ENCODE measurements at regions not wholly inside any gene's neighbourhood (a gene's known extent, or its start where the extent isn't known, plus 50 kb on each side); places are given as distances from the start of the nearest gene placed in this dataset.
"Not testable (repeated sequence)": the region's sequence is repeated elsewhere in the genome, so short reads cannot be mapped to it uniquely, and the experiment has no call there.

DNA sequence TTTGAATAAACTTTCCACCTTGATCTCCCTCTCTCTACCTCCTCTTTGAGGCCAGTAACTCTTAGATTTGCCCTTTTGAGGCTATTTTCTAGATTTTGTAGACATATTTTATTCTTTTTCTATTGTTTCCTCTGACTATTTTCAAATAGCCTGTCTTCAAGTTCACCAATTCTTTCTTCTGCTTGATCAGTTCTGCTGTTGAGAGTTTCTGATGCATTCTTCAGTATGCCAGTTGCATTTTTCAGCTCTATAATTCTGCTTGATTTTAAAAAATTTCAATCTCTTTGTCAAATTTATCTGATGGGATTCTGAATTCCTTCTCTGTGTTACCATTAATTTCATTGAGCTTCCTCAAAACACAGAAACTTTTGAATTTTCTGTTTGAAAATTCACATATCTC, 257.5 kb downstream of the HAPSTR1 start:
- no peak for DNase-seq

DNA sequence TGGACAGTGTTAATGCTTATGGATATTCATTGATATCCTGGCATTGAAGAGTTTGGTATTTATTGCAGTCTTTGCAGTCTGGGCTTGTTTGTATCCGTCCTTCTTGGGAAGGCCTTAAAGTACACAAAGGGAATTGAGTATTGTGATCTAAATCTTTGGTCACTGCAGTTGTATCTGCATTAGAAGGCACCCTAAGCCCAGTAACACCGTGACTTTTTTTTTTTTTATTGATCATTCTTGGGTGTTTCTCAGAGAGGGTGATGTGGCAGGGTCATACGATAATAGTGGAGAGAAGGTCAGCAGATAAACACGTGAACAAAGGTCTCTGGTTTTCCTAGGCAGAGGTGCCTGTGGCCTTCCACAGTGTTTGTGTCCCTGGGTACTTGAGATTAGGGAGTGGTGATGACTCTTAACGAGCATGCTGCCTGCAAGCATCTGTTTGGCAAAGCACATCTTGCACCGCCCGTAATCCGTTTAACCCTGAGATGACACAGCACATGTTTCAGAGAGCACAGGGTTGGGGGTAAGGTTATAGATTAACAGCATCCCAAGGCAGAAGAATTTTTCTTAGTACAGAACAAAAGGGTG, 258.0 kb downstream of the HAPSTR1 start:
- not testable (repeated sequence) for DNase-seq

DNA sequence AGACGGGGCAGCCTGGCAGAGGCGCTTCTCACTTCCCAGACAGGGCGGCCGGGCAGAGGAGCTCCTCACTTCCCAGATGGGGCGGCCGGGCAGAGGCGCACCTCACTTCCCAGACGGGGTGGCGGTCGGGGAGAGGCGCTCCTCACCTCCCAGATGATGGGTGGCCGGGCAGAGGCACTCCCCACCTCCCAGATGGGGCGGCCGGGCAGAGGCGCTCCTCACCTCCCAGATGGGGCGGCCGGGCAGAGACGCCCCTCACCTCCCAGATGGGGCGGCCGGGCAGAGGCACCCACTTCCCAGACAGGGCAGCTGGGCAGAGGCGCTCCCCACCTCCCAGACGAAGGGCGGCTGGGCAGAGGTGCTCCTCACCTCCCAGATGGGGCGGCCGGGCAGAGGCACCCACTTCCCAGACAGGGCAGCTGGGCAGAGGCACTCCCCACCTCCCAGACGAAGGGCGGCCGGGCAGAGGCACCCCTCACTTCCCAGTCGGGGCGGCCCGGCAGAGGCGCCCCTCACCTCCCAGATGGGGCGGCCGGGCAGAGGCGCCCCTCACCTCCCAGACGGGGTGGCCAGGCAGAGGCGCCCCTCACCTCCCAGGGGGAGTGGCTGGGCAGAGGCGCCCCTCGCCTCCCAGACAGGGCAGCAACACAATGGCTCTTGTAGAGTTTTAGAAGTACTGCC, 258.8 kb downstream of the HAPSTR1 start:
- not testable (repeated sequence) for DNase-seq

DNA sequence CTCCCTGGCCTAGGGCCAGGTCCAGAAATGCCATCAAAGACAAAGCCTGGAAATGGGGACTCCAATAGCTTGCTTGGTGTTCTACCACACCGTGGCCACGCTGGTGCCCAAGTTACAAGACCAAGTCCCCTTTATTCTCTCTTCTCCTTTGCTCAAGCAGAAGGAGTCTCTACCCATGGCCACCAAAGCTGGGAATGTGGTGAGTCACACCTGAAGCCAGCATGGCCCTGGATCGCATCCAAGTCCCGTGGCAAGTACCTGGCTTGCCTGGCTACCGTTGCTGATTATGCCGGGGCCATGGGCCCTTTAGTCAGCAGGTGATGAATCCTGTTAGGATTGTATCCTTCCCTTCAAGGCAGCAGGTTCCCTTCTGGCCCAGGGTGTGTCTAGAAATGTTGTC, 260.0 kb downstream of the HAPSTR1 start:
- DNase-seq: no peak

DNA sequence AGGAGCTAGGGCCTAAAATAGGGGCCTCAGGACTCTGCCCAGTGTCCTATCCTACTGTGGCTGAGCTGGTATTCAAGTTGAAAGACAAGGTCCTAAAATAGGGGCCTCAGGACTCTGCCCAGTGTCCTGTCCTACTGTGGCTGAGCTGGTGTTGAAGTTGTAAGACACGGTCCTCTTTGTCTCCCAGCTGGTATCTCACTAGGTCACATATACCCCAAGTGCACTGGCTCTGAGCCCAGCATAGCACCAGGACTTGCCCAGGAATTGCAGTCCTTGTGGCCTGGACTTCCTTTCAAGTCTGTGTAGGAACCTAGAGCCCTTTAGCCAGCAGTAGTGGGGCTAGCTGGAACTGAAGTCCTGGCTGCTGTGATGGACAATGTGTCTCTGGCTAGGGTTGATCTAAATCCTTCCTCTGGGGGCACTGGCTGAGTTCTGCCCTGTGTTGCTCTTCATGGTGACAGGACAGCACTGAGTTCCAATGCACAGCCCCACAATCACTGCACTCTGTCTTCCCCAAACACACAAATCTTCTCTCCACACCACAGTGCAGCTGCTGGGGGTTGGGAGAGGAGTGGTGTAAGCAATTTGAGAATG, 260.5 kb downstream of the HAPSTR1 start:
- no peak for DNase-seq

DNA sequence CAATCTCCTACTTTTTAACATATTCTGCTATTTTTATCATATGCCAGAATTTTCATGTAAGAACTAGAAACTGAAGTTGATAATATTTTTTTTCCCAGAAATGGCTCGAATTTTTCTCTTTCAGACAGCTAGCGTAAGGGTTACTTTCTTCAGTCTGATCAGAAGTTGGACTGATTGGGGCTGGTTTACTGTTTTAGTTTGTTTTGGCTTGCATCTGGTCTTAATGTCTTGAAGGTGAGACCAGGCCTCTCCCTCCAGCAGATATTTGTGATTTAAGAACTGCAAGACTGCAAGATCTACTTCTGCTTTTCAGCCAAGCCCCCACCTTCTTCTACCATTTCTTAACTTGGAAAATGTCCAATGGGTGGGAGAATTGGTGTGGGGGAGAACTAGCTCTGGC, 266.4 kb downstream of the HAPSTR1 start:
- DNase-seq: no peak

DNA sequence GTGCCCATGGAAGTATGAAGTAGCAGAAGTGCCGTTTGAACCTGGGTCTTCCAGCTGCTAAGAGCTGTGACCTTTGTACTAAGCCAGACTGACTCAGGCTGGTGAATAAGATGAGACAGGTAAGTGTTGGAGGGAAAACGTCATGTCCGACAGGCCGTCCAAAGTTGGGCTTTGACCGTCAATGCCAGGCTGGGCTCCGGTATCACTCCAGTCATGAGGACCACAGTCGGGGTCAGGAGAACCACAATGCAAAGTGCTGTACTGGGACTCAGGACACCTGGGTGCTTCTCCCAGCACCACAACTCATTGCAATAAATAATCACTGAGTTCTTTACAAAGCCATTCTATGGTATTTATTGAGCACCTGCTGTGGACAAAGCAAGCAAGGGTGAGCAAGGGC, 268.6 kb downstream of the HAPSTR1 start:
- DNase-seq: no peak

DNA sequence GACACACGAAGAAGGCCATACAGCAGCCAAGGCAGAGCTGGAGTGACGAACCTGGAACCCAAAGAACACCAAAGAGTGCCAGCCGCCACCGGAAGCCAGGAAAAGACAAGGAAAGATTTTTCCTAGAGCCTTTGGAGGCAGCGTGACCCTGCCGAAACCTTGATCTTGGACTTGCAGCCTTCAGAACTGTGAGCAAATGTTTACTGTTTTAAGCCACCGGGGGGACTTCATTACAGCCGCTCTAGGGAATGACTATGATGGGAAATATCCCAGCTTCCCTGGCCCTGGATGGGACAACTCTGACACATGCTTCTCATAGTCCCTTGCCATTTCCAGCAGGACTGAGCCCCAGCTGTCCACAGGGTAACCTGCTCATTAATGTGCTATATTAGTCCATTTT, 270.6 kb downstream of the HAPSTR1 start:
- no peak for DNase-seq

DNA sequence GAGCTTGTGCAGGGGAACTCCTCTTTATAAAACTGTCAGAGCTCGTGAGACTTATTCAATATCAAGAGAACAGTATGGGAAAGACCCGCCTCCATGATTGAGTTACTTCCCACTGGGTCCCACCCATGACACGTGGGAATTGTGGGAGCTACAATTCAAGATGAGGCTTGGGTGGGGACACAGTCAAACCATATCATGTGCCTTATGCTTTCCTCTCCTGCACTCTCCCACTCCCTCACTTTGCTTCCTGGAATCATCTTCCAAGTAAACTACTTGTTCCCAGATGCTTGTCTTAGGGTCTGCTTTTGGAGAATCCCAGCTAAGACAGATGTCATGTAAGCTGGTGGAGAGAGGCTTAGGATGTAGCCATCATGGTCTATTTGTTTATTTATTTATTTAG, 271.2 kb downstream of the HAPSTR1 start:
- no peak for DNase-seq

DNA sequence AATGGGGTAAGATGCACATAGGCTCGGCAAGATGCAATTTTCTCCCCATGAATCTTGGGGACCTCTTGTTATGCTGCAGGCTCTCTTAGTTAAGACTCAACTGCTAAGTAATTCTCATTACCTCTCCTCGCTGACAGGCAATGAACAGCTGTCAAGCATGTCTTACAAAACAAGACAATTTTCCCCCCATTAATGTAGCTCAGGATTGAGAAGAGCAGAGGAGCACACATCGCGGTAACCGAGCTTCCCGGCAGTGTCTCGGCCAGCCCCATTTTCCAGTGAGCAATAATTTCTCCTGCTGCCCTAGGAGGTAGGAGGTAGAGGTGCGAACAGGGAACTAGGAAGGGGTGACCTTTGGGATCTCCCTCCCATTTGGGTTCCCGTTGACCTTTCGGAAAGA, 272.1 kb downstream of the HAPSTR1 start:
- no peak for DNase-seq

DNA sequence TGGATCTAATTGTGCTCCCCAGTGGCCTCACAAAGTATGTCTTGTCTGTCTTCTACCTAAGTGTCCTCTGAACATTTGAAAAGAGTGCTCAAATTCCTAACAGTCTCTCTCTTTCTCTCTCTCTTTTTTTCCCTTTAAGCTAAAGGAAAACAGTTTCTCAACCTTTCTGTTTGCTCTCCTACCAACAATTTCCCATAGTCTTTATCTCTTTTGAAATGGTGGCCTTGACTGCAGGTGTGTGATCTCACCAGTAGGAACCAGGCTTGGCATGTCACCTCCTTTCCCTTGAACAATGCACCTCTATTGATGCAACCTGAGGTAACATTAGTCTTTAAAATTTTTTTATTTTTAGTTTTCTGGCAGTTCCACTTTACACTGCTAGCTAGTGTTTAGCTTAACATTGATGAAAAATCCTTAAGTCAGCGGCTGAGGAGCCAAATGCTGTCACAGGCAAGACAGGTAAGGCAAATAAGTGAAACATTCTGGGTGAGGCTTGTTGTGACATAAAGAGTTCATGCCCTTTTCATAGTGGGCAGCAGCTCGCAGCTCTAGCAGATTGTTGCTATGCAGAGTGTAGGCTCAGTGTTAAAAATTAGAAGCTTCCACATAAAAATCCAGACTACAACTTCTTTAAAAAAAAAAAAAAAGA, 273.4 kb downstream of the HAPSTR1 start:
- no peak for DNase-seq

DNA sequence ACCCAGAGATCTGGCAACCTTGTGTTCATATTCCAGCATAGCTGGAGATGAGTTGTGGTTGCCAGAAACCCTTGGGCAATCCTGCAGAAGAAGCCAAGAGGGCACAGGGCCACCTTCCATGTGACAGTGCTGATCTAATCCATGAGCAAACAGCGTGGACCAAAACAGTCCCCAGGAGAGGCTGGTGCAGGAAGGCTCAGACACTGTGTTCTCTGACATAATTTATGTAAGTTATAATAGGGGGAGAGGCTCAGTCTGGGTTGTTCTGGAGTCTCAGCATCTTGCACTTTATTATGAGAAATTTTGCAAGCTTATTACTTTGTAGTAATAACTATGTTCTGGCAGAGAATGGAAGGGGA, 273.9 kb downstream of the HAPSTR1 start:
- no peak for DNase-seq

DNA sequence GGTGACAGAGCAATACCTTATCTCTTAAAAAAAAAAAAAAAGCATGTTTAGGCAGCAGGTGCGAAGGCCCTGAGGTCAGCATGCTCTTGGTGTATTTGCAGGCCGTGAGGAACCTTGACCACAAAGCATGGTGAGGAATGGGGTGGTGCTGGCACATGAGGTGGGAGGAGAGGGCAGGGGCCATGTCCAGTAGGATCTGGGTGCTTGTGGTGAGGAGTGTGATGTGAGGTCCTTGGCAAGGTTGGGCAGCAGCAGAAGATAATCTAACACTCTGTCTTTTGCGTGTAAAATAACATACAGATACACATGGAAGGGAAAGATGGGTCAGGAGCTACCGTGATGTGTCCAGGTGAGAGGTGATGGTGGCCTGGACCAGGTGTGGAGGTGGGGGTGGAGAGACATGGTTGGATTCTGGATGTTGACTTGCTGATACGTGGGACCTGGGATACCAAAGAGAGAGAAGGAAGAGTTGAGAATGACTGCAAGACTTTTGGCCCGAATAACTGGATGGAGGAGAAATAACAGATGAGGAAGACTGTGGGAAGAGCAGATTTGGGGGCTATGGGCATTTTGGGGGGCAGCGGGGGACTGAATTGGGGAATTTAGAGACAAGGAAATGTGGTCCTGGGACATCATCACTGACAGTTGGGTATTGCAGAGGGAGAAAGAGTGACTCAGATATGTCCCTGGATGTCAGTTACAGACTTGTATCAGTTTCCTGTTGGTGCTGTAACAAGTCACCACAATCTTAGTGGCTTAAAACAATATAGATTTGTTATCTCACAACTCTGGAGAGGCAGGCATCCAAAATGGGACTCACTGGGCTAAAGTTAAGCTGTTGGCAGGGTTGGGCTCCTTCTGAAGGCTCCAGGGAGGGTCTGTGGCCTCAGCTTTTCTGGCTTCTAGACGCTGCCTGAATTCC, 274.9 kb downstream of the HAPSTR1 start:
- no peak for DNase-seq

DNA sequence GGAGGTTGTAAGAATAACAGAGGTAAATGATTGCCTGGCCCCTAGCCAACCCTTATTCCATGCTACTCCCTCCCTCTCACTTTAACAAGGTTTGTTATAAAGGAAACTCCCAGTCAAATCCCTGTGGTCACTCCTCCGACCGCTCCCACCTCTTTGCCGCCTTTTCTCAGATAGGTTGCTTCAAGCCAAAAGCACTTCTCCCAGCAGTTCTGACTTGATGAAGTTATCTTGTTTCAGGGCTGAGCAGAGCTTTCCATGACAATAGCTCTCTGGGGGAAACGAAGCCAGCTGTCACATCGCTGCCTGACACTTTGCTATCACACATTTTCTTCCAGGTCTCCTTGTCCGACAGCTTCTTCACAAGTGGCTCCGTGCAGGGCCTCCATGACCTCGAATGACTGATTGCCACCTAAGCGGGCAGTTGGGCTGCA, 278.6 kb downstream of the HAPSTR1 start:
- no peak for DNase-seq

DNA sequence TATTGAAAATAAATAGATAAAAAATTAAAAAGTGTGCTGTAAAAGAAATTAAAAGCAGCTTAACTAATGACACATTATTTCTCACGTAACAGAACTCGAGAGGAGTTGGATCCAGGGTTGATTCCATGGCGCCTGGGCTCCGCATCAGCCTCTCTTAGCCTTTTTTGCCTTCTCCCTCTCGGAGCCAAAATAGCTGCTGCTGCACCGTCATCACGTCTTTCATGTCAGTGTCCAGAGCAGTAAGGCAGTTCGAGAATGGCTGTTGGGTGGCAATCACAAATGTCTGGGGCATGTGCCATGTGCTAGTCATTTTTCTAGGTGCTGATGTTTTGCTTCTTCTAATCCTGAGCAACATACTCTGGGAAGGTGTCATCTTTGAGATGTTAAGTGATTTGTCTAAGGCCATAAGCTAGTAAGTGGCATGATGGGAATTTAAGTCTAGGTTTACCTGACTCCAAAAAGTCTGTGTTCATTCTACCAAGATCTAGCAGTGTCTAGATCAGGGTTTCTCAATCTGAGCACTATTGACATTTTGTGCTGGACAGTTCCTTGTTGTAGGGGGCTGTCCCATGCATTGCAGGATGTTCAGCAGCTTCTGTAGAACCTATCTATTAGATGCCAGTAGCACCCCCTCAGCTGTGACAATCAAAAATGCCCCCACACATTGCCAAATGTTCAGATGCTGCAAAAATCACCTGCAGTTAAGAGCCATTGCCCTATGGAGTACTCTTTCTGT, 280.4 kb downstream of the HAPSTR1 start:
- no peak for DNase-seq

DNA sequence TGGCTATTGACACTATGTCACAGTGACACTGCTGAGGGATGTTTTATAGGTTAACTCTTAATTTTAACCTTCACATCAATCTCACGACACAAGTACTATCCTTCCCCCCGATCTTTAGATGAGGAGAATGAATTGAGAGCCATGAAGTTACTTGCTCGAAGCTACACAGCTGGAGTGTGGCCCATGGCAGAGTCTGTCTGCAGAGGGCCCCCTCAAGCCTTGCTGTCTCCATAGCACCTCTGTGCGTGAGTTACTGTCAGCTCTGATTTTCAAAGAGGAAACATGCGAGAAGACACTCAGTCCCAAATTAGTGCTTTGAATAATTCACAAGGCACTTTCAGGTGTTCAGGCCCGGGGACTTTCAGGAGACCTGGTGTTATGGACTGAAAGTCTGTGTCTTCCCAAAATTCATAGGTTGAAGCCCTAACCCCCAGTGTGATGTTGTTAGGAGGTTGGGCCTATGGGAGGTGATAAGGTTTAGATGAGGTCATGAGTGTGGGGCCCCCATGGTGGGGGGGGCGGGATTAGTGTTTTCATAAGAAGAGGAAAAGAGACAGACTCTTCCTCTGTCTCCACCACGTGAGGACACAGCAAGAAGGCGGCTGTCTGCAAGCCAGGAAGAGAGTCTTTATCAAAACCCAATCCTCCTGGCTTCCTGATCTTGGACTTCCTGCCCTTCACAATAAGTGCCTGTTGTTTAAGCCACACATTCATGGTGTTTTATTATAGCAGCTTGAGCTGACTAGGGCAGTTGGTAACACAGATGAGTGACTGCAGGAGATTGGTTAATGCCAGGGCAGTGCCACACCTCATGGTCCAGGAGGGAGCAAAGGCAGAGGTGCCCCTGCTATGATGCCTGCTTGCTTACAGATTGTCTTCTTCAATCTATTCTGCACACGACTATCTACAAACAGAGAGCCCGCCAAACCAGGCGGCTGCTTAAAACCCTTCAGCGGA, 281.8 kb downstream of the HAPSTR1 start:
- no peak for DNase-seq

DNA sequence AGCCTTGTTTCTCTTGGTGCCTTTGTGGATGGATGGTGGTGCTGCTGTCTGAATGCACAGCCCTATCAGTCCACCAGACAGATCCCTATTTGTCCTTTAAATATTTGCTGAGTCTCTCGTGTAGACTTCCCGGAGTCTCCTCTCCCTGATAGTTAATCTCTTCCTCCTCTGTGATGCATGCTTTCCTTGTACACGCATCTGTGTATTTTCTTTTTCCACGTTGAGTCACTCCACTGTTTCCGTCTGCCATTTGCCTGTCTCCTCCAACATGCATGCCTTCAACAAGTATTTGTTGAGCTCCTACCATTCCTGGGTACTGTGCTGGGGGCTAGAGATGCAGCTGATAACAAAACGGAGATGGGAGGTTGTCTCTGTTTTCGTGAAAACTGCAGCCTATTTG, 282.6 kb downstream of the HAPSTR1 start:
- no peak for DNase-seq

DNA sequence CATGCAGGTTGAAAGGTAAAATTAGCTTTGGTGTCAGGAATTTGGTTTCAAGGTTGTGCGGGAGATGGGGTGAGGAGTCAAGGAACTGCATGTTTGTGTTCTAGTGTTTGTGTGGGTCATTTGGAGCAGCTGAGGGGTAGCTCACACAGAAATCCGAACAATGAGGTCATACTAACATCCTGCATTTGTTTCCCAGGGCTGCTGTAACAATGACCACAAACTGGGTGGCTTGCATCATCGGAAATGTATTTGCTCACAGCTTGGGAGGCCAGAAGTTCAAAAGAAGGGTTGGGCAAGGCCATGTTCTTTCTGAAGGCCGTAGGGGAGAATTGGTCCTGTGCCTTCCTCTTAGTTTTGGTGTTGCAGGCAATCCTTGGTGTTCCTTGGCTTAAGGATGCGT, 287.4 kb downstream of the HAPSTR1 start:
- DNase-seq: no peak

DNA sequence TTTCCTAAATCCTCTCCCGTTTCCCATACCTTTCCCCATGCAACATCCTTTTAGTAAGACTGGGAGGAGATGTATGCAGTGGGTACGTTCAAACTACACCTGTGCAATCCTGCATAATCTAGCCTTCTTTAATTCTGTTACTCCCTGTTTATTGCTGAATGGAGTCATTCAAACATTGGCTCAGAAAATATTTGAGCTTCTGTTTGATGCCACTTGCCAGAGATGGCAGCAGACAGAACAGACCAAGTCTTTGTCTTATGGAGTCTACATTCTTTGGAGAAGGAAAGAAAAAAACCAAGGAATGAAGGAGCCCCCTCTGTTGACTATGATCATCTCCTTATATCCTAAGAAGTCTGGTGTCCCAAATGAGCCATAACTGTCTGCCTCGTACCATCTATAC, 288.8 kb downstream of the HAPSTR1 start:
- DNase-seq: no peak

DNA sequence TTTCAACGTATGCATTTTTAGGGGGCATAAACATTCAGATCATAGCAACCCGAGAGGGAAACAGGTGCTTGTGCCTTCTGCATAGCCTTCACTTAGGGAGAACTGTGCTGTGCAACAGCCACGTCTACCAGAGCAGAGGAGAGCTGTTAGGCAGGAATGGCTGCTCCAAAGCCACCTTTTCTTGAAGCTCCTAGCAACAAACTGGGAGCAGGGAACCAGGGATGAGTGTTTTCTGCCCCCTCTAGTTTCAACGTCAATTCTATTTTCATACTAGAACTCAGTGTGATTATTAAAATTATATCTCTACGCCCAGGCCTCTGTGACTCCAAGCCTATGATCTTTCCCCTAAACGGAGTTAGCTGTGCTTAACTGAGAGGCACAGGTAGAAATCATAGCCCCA, 290.0 kb downstream of the HAPSTR1 start:
- no peak for DNase-seq

DNA sequence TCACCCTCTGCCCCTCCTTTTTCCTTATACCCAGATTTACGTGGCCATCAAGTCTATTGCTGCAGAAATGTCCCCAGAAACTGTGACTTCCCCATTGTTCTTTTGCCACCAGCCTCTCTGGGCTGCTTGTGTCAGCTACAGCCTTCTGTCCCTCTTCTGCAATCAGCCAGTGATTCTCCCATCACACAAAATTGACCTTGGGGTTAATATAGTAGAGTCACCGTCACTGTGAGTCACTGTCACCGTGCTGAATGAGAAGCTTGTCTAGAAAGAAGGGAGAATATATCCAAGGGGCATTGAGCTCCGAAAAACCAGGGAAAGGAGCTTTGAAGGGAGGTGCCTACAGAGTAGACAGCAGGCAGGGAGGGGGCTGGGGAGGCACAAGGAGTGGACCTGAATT, 290.5 kb downstream of the HAPSTR1 start:
- no peak for DNase-seq

All from activated CD8-positive, alpha-beta memory T cell treated with anti-CD3 and anti-CD28 coated beads for 24 hours (primary cell).